ENCODE measurements at regions not wholly inside any gene's neighbourhood (a gene's known extent, or its start where the extent isn't known, plus 50 kb on each side); places are given as distances from the start of the nearest gene placed in this dataset.

- H3K4me3 ChIP-seq (ENCODE audit: low read length), result no peak overlapping the region
- no peak for TF ChIP-seq CTCF (conservative IDR thresholded peaks at IDR 0.05; ENCODE audit: low read depth, low read length)
- no peak for DNase-seq (ENCODE audit: low read depth)
These were observed 1226.9 kb downstream of the PCDH7 start for GRCh38 chr4:31947101-31947500.

- no peak for DNase-seq (ENCODE audit: low read depth)
- H3K4me3 ChIP-seq (ENCODE audit: low read length), result no peak overlapping the region
- no peak for TF ChIP-seq CTCF (conservative IDR thresholded peaks at IDR 0.05; ENCODE audit: low read depth, low read length)
These were observed 1228.9 kb downstream of the PCDH7 start for GRCh38 chr4:31949045-31949444.

- H3K4me3 ChIP-seq (ENCODE audit: low read length), result no peak overlapping the region
- no peak for TF ChIP-seq CTCF (conservative IDR thresholded peaks at IDR 0.05; ENCODE audit: low read depth, low read length)
- no peak for DNase-seq (ENCODE audit: low read depth)
These were observed 1235.2 kb downstream of the PCDH7 start for GRCh38 chr4:31955346-31955745.

GRCh38 chr4:31959972-31960371, 1239.8 kb downstream of the PCDH7 start:
- no peak overlapping the region for H3K4me3 ChIP-seq (ENCODE audit: low read length)
- no peak for TF ChIP-seq CTCF (conservative IDR thresholded peaks at IDR 0.05; ENCODE audit: low read depth, low read length)
- DNase-seq (ENCODE audit: low read depth), result no peak

- no peak for TF ChIP-seq CTCF (conservative IDR thresholded peaks at IDR 0.05; ENCODE audit: low read depth, low read length)
- DNase-seq (ENCODE audit: low read depth), result no peak
- no peak overlapping the region for H3K4me3 ChIP-seq (ENCODE audit: low read length)
These were observed 1244.5 kb downstream of the PCDH7 start for GRCh38 chr4:31964685-31965084.

- TF ChIP-seq CTCF (conservative IDR thresholded peaks at IDR 0.05; ENCODE audit: low read depth, low read length), result no peak
- H3K4me3 ChIP-seq (ENCODE audit: low read length), result no peak overlapping the region
- DNase-seq (ENCODE audit: low read depth), result no peak
These were observed 1248.7 kb downstream of the PCDH7 start for GRCh38 chr4:31968842-31969241.

GRCh38 chr4:31974490-31975002, 1254.4 kb downstream of the PCDH7 start:
- DNase-seq (ENCODE audit: low read depth), result no peak
- no peak for TF ChIP-seq CTCF (conservative IDR thresholded peaks at IDR 0.05; ENCODE audit: low read depth, low read length)
- H3K4me3 ChIP-seq (ENCODE audit: low read length), result no peak overlapping the region

Data from retinal pigment epithelial cell (primary cell).